HepG2 (cell line): ENCODE measurements at regions not wholly inside any gene's neighbourhood (a gene's known extent, or its start where the extent isn't known, plus 50 kb on each side); places are given as distances from the start of the nearest gene placed in this dataset.

ENCODE experiments used
- ATAC-seq: fragments of 200-7000 bp; cut with Tn5 transposase; 3 replicates; pipeline ENCODE4 v1.9.1; 2020; ENCODE audit warnings: mild to moderate bottlenecking, moderate library complexity
- BruUV-seq: library from RNA; stranded (reverse); fragments of 400-500 nt; replicated peaks from 2 replicates; lab custom pipeline; 2021; lab: Mats Ljungman, UMichigan
- CTCF ChIA-PET: fragments of 300-600 bp; formaldehyde crosslinking; extraction: SDS; loops from one replicate; lab custom pipeline; 2021; ENCODE audit warnings: low total read pairs, inconsistent platforms, low intra/inter-chr PET ratio; lab: Yijun Ruan, JAX
- POLR2A ChIA-PET: fragments of 350-600 bp; sonication (Branson Sonifier 250); formaldehyde crosslinking; loops from one replicate; lab custom pipeline; 2020; ENCODE audit warnings: antibody characterized with exemption, inconsistent platforms; lab: Yijun Ruan, JAX
- DNase-seq: peaks from one replicate; pipeline ENCODE4 v3.0.0-alpha.2; 2015; ENCODE audit warnings: low spot score
- FAIRE-seq: peaks from 3 replicates; lab custom pipeline; 2011; peaks lifted over from hg19 to GRCh38; lab: Jason Lieb, UNC
- H2AFZ ChIP-seq: one replicate; pipeline ENCODE4 v1.6.1; 2011; ENCODE audit warnings: low read length, inconsistent platforms
- H3K27ac ChIP-seq: fragments of 300-600 bp; 3 replicates; pipeline ENCODE4 v1.8.0; 2011; ENCODE audit warnings: mixed run types, mild to moderate bottlenecking, mixed read lengths, low read length, inconsistent platforms; ENCODE audit not compliant: insufficient read depth; ENCODE audit errors: extremely low read length
- H3K27me3 ChIP-seq, 2 experiments: fragments of 200-600 bp in 1 of 2; 2 replicates in 1 of 2; 3 replicates in 1 of 2; pipeline versions ENCODE4 v1.6.0 to v1.8.0; 2011; ENCODE audit warnings: low read length in 2 of 2, mild to moderate bottlenecking in 2 of 2, moderate library complexity in 2 of 2, inconsistent platforms in 1 of 2; ENCODE audit not compliant: insufficient read depth in 2 of 2, control insufficient read depth in 1 of 2
- H3K36me3 ChIP-seq, 2 experiments: fragments of 200-600 bp in 1 of 2; replicated peaks in 1 of 2; 2 replicates in 1 of 2; 3 replicates in 1 of 2; pipeline versions ENCODE4 v1.5.1 to v1.8.0; 2011; ENCODE audit warnings: low read length in 2 of 2, inconsistent platforms in 1 of 2; ENCODE audit not compliant: insufficient read depth in 2 of 2, control insufficient read depth in 1 of 2
- H3K4me1 ChIP-seq: 2 replicates; pipeline ENCODE4 v1.5.1; 2012; ENCODE audit warnings: low read length, inconsistent platforms; ENCODE audit not compliant: insufficient read depth
- H3K4me2 ChIP-seq: 2 replicates; pipeline ENCODE4 v1.6.0; 2011; ENCODE audit warnings: low read depth, low read length, inconsistent platforms
- H3K4me3 ChIP-seq, 3 experiments: fragments of 200-600 bp in 1 of 3; sonication (generic), shearing (Covaris generic) in 1 of 3; replicated peaks in 1 of 3; 2 replicates each; pipeline ENCODE4 v1.5.1; 2011 to 2016; ENCODE audit warnings: low read length in 3 of 3, inconsistent platforms in 2 of 3, low read depth in 2 of 3, mild to moderate bottlenecking in 2 of 3, control low read depth in 1 of 3, mixed read lengths in 1 of 3; ENCODE audit not compliant: insufficient read depth in 1 of 3
- H3K79me2 ChIP-seq: one replicate; pipeline ENCODE4 v1.6.1; 2011; ENCODE audit warnings: low read length, inconsistent platforms; ENCODE audit not compliant: insufficient read depth
- H3K9ac ChIP-seq: 2 replicates; pipeline ENCODE4 v1.6.0; 2011; ENCODE audit warnings: mild to moderate bottlenecking, low read depth, low read length, inconsistent platforms; ENCODE audit not compliant: insufficient read depth
- H3K9me3 ChIP-seq: 2 replicates; pipeline ENCODE4 v1.5.1; 2012; ENCODE audit warnings: mild to moderate bottlenecking, low read length
- H4K20me1 ChIP-seq: 2 replicates; pipeline ENCODE4 v1.6.0; 2011; ENCODE audit warnings: inconsistent platforms, mild to moderate bottlenecking, low read length, moderate library complexity; ENCODE audit not compliant: insufficient read depth
- ATF3 ChIP-seq: sonication (generic); formaldehyde crosslinking; IDR thresholded peaks from 2 replicates; pipeline ENCODE4 v1.4.0; 2020; ENCODE audit warnings: missing genetic modification reagents
- BRD4 ChIP-seq: sonication (generic); formaldehyde crosslinking; IDR thresholded peaks from 2 replicates; pipeline ENCODE4 v1.4.0; 2020; ENCODE audit warnings: missing genetic modification reagents
- ONECUT2 ChIP-seq: sonication (generic); formaldehyde crosslinking; IDR thresholded peaks from 2 replicates; pipeline ENCODE4 v1.4.0; 2020; ENCODE audit warnings: missing genetic modification reagents
- TCF7 ChIP-seq: sonication (generic); IDR thresholded peaks from 2 replicates; pipeline ENCODE4 v1.6.1; 2016; ENCODE audit warnings: antibody characterized with exemption, low read depth
- ZBTB40 ChIP-seq, 2 experiments: fragments of 450-650 bp in 1 of 2; sonication (generic) in 1 of 2; formaldehyde crosslinking in 1 of 2; IDR thresholded peaks; 2 replicates each; pipeline versions ENCODE4 v1.6.1 to v1.8.0; 2016 to 2022; ENCODE audit warnings: antibody characterized with exemption in 1 of 2, mild to moderate bottlenecking in 1 of 2, missing genetic modification reagents in 1 of 2
- ZNF225 ChIP-seq: sonication (generic); formaldehyde crosslinking; IDR thresholded peaks from 2 replicates; pipeline ENCODE4 v1.4.0; 2020; ENCODE audit warnings: mild to moderate bottlenecking, missing genetic modification reagents
- ZNF570 ChIP-seq: sonication (generic); formaldehyde crosslinking; IDR thresholded peaks from 2 replicates; pipeline ENCODE4 v1.4.0; 2020; ENCODE audit warnings: mild to moderate bottlenecking, missing genetic modification reagents, borderline replicate concordance
- WGBS: methylation state at CpG from one replicate; pipeline ENCODE4 v1.1.6; 2017; ENCODE audit warnings: low lambda C conversion rate; 5-methylcytosine and 5-hydroxymethylcytosine counted together
- in situ Hi-C: cut with HindIII; loops from 2 replicates; pipeline ENCODE4 v1.10.0; 2017; ENCODE audit warnings: low pct_unique_long_range_greater_than_20kb; ENCODE audit not compliant: extremely low pct_ligation_motif_present
- intact Hi-C: fragments of 100-400 bp; cut with micrococcal nuclease; formaldehyde crosslinking; loops from one replicate; pipeline ENCODE4 v1.10.0; 2022; ENCODE audit not compliant: unreplicated experiment
- TF ChIP-seq, protein P1 (sequence below): sonication (generic); formaldehyde crosslinking; IDR thresholded peaks from 2 replicates; pipeline ENCODE4 v1.5.0; 2020; ENCODE audit warnings: missing genetic modification reagents
- TF ChIP-seq, protein P2 (sequence below): sonication (generic); formaldehyde crosslinking; IDR thresholded peaks from 2 replicates; pipeline ENCODE4 v1.8.1; 2023; ENCODE audit warnings: missing genetic modification reagents, inconsistent platforms, borderline replicate concordance
- TF ChIP-seq, protein P3 (sequence below): sonication (generic); formaldehyde crosslinking; IDR thresholded peaks from 2 replicates; pipeline ENCODE4 v1.8.1; 2023; ENCODE audit warnings: missing genetic modification reagents, mild to moderate bottlenecking, borderline replicate concordance

- TF ChIP-seq ZNF570 (CRISPR knock-in tag) (no peak), ZNF225 (no peak)
Measured at GRCh38 chr9:87088192-87088591, 140.9 kb upstream of the GAS1 start (continued).

DNA sequence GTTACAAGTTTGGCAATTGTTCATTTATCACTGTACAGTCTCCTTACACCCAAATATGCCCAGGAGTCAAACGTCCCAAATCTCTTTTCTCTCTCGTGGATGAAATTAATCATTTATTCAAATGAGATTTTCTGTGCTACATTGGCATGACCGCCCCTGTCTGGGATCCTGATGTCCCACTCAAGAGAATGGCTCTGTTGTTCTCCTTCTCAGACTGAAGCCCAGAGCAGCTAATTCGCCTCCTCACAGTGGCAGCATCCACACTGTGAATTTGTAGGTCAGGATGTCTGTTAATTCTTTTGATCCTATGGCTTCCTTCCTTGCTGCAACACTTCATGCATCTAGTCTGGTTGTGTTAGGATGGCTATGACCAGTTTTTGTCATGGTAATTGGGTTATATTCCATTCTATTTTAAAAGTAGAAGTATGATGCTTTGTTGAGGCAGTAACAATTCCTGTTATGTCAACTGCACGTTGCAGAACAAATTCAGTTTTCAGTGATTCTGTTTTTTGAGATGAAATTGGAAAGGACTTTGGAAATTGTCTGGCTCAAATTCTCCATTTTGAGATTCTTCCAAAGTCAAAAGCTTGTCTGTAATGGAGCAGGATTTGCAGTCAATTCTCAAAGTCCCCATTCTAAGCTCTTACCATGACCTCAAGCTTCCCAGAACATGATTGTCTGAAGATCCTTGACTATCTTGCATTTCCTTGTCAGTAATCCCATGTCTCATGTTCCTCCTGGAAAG is 141.5 kb upstream of the GAS1 start:
- no peaks in the 10 kb centered on the region for H3K4me1 ChIP-seq
- no peak overlapping the region for H3K9ac ChIP-seq
- H3K4me3 ChIP-seq: no peak overlapping the region
- ChIA-PET CTCF (no interaction called here), POLR2A (no interaction called here)
- no peak overlapping the region for H2AFZ ChIP-seq
- peaks cover 0 to 7% of the 10 kb centered on the region in 2 experiments; a peak in 1 of 5 replicates for H3K27me3 ChIP-seq
- no peak overlapping the region for H3K27ac ChIP-seq
- H3K9me3 ChIP-seq: no peaks in the 10 kb centered on the region
- H4K20me1 ChIP-seq: no peaks in the 10 kb centered on the region
- no peak overlapping the region for H3K4me2 ChIP-seq
- BruUV-seq: no TSS peak
- in situ Hi-C loops: no loop called here
- DNase-seq (no peak), FAIRE-seq (no peak), ATAC-seq (no peak)
- 2% methylated on average over 5 of the region's 5 CpGs for WGBS
- no peaks in the 10 kb centered on the region for H3K36me3 ChIP-seq
- intact Hi-C loops: no loop called here
- no peaks in the 10 kb centered on the region for H3K79me2 ChIP-seq
- TF ChIP-seq ATF3 (CRISPR knock-in tag) (no peak), TCF7 (no peak), ONECUT2 (no peak), BRD4 (CRISPR knock-in tag) (no peak), ZBTB40 (IDR thresholded peaks at IDR 0.05) (no peak), ZBTB40 (CRISPR knock-in tag; IDR thresholded peaks at IDR 0.05) (no peak)
- TF ChIP-seq, protein P1, sequence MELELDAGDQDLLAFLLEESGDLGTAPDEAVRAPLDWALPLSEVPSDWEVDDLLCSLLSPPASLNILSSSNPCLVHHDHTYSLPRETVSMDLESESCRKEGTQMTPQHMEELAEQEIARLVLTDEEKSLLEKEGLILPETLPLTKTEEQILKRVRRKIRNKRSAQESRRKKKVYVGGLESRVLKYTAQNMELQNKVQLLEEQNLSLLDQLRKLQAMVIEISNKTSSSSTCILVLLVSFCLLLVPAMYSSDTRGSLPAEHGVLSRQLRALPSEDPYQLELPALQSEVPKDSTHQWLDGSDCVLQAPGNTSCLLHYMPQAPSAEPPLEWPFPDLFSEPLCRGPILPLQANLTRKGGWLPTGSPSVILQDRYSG: no peak
- TF ChIP-seq, protein P2, sequence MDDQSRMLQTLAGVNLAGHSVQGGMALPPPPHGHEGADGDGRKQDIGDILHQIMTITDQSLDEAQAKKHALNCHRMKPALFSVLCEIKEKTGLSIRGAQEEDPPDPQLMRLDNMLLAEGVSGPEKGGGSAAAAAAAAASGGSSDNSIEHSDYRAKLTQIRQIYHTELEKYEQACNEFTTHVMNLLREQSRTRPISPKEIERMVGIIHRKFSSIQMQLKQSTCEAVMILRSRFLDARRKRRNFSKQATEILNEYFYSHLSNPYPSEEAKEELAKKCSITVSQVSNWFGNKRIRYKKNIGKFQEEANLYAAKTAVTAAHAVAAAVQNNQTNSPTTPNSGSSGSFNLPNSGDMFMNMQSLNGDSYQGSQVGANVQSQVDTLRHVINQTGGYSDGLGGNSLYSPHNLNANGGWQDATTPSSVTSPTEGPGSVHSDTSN (CRISPR knock-in tag): no peak
- TF ChIP-seq, protein P3, sequence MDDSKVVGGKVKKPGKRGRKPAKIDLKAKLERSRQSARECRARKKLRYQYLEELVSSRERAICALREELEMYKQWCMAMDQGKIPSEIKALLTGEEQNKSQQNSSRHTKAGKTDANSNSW (CRISPR knock-in tag): no peak
